ENCODE measurements at regions not wholly inside any gene's neighbourhood (a gene's known extent, or its start where the extent isn't known, plus 50 kb on each side); places are given as distances from the start of the nearest gene placed in this dataset.

DNA sequence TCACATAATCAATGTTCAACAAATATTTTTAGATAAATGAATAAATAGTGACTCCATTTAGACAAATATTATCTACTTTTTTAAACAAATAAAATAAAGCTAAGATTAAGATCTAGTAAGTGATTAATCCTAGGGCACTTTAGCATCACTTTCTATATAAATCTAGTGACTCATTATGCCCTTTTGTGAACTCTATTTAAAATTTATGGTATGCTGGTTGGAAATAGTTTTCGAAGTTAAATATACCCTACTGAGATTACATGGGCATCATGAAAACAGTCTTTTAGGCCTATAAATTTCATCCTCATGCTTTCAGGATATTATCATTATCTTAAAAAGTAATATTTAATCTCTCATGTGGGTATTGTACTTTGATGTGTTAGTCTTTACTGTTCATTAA is 140.4 kb upstream of the UFL1 start:
- intact Hi-C loops (cut with DNase I), result no loop called here
- H3K4me1 ChIP-seq (ENCODE audit: control insufficient read depth in 2 of 3, insufficient read depth in 2 of 3, low read depth in 1 of 3, low read length in 3 of 3), result no peaks in the 10 kb centered on the region
- no peak for DNase-seq
- no peak overlapping the region for H3K27ac ChIP-seq (ENCODE audit: low read depth in 2 of 2, low read length in 2 of 2)
- no peak overlapping the region for H3K9ac ChIP-seq (ENCODE audit: low read length in 3 of 3)
- no peak overlapping the region for H3K4me3 ChIP-seq (ENCODE audit: low read length in 3 of 3)
- FAIRE-seq, result no peak
- no peaks in the 10 kb centered on the region for H3K9me3 ChIP-seq (ENCODE audit: control insufficient read depth in 2 of 3, insufficient read depth in 1 of 3, low read length in 3 of 3)
- H3K36me3 ChIP-seq (ENCODE audit: control insufficient read depth in 2 of 3, insufficient read depth in 3 of 3, low read length in 3 of 3), result no peaks in the 10 kb centered on the region
- no peak for TF ChIP-seq CTCF (IDR thresholded peaks at IDR 0.05; ENCODE audit: borderline replicate concordance, extremely low read depth, insufficient read depth)
- no peaks in the 10 kb centered on the region for H3K27me3 ChIP-seq (ENCODE audit: control insufficient read depth, insufficient read depth, low read length)

DNA sequence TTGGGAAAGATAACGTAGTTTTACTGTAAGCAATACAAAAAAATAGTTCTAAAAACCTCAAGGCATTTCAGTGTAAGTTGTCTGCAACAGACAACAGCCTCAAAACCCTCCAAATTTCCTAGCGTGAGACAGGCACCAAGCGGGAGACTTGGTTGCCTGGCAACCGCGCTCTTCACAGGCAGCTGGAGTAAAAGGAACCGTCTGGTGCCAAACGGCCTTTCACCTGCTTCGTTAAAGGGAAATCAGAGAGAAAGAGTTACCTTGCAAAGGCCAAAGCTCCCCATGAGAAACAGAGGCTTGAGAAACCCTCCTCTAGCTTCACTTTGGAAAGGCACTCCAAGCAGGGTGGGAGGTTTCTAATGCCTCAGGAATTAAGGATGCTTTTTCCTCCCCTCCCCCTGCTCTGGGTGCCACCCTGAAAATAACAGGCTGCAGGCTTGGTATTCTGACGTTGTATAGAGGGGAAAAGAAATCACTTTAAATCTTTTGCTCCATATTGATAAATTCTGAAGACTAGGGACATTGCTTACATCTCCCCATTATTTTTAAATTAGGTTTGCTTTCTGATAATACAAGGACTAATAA is 129.7 kb upstream of the UFL1 start:
- no peak for TF ChIP-seq CTCF (IDR thresholded peaks at IDR 0.05; ENCODE audit: borderline replicate concordance, extremely low read depth, insufficient read depth)
- Histone ChIP-seq H3K4me3 (ENCODE audit: low read length in 3 of 3) (no peak overlapping the region), H3K4me1 (ENCODE audit: control insufficient read depth in 2 of 3, insufficient read depth in 2 of 3, low read depth in 1 of 3, low read length in 3 of 3) (no peaks in the 10 kb centered on the region), H3K9me3 (ENCODE audit: control insufficient read depth in 2 of 3, insufficient read depth in 1 of 3, low read length in 3 of 3) (no peaks in the 10 kb centered on the region), H3K27me3 (ENCODE audit: control insufficient read depth, insufficient read depth, low read length) (no peaks in the 10 kb centered on the region), H3K36me3 (ENCODE audit: control insufficient read depth in 2 of 3, insufficient read depth in 3 of 3, low read length in 3 of 3) (no peaks in the 10 kb centered on the region), H3K9ac (ENCODE audit: low read length in 3 of 3) (no peak overlapping the region), H3K27ac (ENCODE audit: low read depth in 2 of 2, low read length in 2 of 2) (no peak overlapping the region)
- FAIRE-seq, result no peak
- intact Hi-C loops (cut with DNase I), result no loop called here
- peak in 4 of 5 donors; percentile 33 to 80 (median 62) for DNase-seq

GRCh38 chr6:96394727-96395126 is 126.9 kb upstream of the UFL1 start:
- Histone ChIP-seq H3K4me1 (ENCODE audit: control insufficient read depth in 2 of 3, insufficient read depth in 2 of 3, low read depth in 1 of 3, low read length in 3 of 3) (no peaks in the 10 kb centered on the region), H3K9me3 (ENCODE audit: control insufficient read depth in 2 of 3, insufficient read depth in 1 of 3, low read length in 3 of 3) (peaks cover 0 to 4% (median 0%) of the 10 kb centered on the region in 3 donors), H3K36me3 (ENCODE audit: control insufficient read depth in 2 of 3, insufficient read depth in 3 of 3, low read length in 3 of 3) (no peaks in the 10 kb centered on the region), H3K9ac (ENCODE audit: low read length in 3 of 3) (no peak overlapping the region), H3K27ac (ENCODE audit: low read depth in 2 of 2, low read length in 2 of 2) (no peak overlapping the region), H3K4me3 (ENCODE audit: low read length in 3 of 3) (no peak overlapping the region), H3K27me3 (ENCODE audit: control insufficient read depth, insufficient read depth, low read length) (no peaks in the 10 kb centered on the region)
- peak; percentile 50 for TF ChIP-seq CTCF (IDR thresholded peaks at IDR 0.05; ENCODE audit: borderline replicate concordance, extremely low read depth, insufficient read depth)
- peak in 2 of 5 donors; percentile 6 to 20 for DNase-seq
- no peak for FAIRE-seq
- intact Hi-C loops (cut with DNase I), result no loop called here

GRCh38 chr6:96410467-96410866 is 111.1 kb upstream of the UFL1 start:
- Histone ChIP-seq H3K4me3 (ENCODE audit: low read length in 3 of 3) (no peak overlapping the region), H3K27me3 (ENCODE audit: control insufficient read depth, insufficient read depth, low read length) (no peaks in the 10 kb centered on the region), H3K9me3 (ENCODE audit: control insufficient read depth in 2 of 3, insufficient read depth in 1 of 3, low read length in 3 of 3) (no peaks in the 10 kb centered on the region), H3K9ac (ENCODE audit: low read length in 3 of 3) (no peak overlapping the region), H3K4me1 (ENCODE audit: control insufficient read depth in 2 of 3, insufficient read depth in 2 of 3, low read depth in 1 of 3, low read length in 3 of 3) (no peaks in the 10 kb centered on the region), H3K27ac (ENCODE audit: low read depth in 2 of 2, low read length in 2 of 2) (no peak overlapping the region), H3K36me3 (ENCODE audit: control insufficient read depth in 2 of 3, insufficient read depth in 3 of 3, low read length in 3 of 3) (no peaks in the 10 kb centered on the region)
- intact Hi-C loops (cut with DNase I), result no loop called here
- TF ChIP-seq CTCF (IDR thresholded peaks at IDR 0.05; ENCODE audit: borderline replicate concordance, extremely low read depth, insufficient read depth), result no peak
- DNase-seq (no peak), FAIRE-seq (no peak)
